HepG2 (cell line): ENCODE measurements at regions not wholly inside any gene's neighbourhood (a gene's known extent, or its start where the extent isn't known, plus 50 kb on each side); places are given as distances from the start of the nearest gene placed in this dataset.

Experiments
- ATM ChIP-seq: fragments of 450-650 bp; IDR thresholded peaks from 2 replicates; pipeline ENCODE4 v1.7.1; 2017; ENCODE audit warnings: mild to moderate bottlenecking, borderline replicate concordance
- CTCF ChIP-seq: sonication (generic); formaldehyde crosslinking; IDR thresholded peaks from 2 replicates; pipeline ENCODE4 v1.5.0; 2020; ENCODE audit warnings: mild to moderate bottlenecking, missing genetic modification reagents, moderate library complexity
- FLYWCH1 ChIP-seq: sonication (generic); formaldehyde crosslinking; IDR thresholded peaks from 2 replicates; pipeline ENCODE4 v1.8.1; 2023; ENCODE audit warnings: mild to moderate bottlenecking, missing genetic modification reagents
- MAFF ChIP-seq: IDR thresholded peaks from 2 replicates; pipeline ENCODE4 v1.6.1; 2011; ENCODE audit warnings: low read depth, low read length, improper control_type of control experiment
- POLR2A ChIP-seq, 2 experiments: IDR thresholded peaks; 2 replicates each; pipeline ENCODE4 v1.6.1; 2011; ENCODE audit warnings: low read depth in 2 of 2, low read length in 2 of 2, mild to moderate bottlenecking in 1 of 2, moderate library complexity in 1 of 2; ENCODE audit not compliant: insufficient read depth in 1 of 2
- POLR2AphosphoS2 ChIP-seq: IDR thresholded peaks from 2 replicates; pipeline ENCODE4 v1.6.1; 2011; ENCODE audit warnings: low read depth, low read length, improper control_type of control experiment
- PRDM10 ChIP-seq: sonication (generic); formaldehyde crosslinking; IDR thresholded peaks from 2 replicates; pipeline ENCODE4 v1.4.0; 2020; ENCODE audit warnings: low read depth, missing genetic modification reagents
- RFX5 ChIP-seq: IDR thresholded peaks from 2 replicates; pipeline ENCODE4 v1.6.1; 2011; ENCODE audit warnings: low read depth, low read length, improper control_type of control experiment
- RXRA ChIP-seq: sonication (generic); formaldehyde crosslinking; IDR thresholded peaks from 2 replicates; pipeline ENCODE4 v1.5.1; 2020; ENCODE audit warnings: missing genetic modification reagents
- TCF12 ChIP-seq, 2 experiments: fragments of 450-650 bp in 1 of 2; sonication (generic) in 1 of 2; formaldehyde crosslinking in 1 of 2; IDR thresholded peaks; 2 replicates each; pipeline versions ENCODE4 v1.6.1 to v1.8.0; 2017 to 2022; ENCODE audit warnings: antibody characterized with exemption in 1 of 2, mild to moderate bottlenecking in 1 of 2, missing genetic modification reagents in 1 of 2, moderate library complexity in 1 of 2
- YY1 ChIP-seq: IDR thresholded peaks from 2 replicates; pipeline ENCODE4 v1.6.1; 2011; ENCODE audit warnings: low read length, low read depth, moderate library complexity, mild to moderate bottlenecking; ENCODE audit not compliant: insufficient read depth, insufficient replicate concordance
- ZNF577 ChIP-seq: sonication (generic); formaldehyde crosslinking; IDR thresholded peaks from 2 replicates; pipeline ENCODE4 v1.4.0; 2020; ENCODE audit warnings: mild to moderate bottlenecking, low read depth, missing genetic modification reagents, borderline replicate concordance
- TF ChIP-seq, protein P1 (sequence below): sonication (generic); formaldehyde crosslinking; IDR thresholded peaks from 2 replicates; pipeline ENCODE4 v1.8.0; 2022; ENCODE audit warnings: missing genetic modification reagents, mild to moderate bottlenecking, inconsistent platforms, borderline replicate concordance
- TF ChIP-seq, protein P2 (sequence below): sonication (generic); formaldehyde crosslinking; IDR thresholded peaks from 2 replicates; pipeline ENCODE4 v1.4.0; 2020; ENCODE audit warnings: missing genetic modification reagents

- TF ChIP-seq CTCF (CRISPR knock-in tag) (no peak), ZNF577 (CRISPR knock-in tag) (no peak), FLYWCH1 (CRISPR knock-in tag) (no peak), RFX5 (no peak), ATM (no peak), POLR2A (IDR thresholded peaks at IDR 0.05; ENCODE audit: insufficient read depth in 1 of 2, low read depth in 2 of 2, low read length in 2 of 2) (no peak), RXRA (CRISPR knock-in tag) (no peak), TCF12 (IDR thresholded peaks at IDR 0.05) (no peak), TCF12 (CRISPR knock-in tag; IDR thresholded peaks at IDR 0.05) (no peak), PRDM10 (no peak), MAFF (no peak), POLR2AphosphoS2 (no peak), YY1 (no peak)
- TF ChIP-seq, protein P1, sequence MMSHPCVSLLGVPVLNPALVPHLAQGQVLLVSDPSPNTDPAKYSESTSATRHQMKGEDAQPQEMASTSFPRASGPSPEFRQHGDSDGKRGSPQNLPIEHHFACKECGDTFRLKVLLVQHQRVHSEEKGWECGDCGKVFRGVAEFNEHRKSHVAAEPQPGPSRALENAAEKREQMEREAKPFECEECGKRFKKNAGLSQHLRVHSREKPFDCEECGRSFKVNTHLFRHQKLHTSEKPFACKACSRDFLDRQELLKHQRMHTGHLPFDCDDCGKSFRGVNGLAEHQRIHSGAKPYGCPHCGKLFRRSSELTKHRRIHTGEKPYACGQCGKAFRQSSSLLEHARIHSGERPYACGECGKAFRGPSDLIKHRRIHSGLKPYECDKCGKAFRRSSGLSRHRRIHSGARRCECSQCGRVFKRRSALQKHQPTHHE = no peak
- TF ChIP-seq, protein P2, sequence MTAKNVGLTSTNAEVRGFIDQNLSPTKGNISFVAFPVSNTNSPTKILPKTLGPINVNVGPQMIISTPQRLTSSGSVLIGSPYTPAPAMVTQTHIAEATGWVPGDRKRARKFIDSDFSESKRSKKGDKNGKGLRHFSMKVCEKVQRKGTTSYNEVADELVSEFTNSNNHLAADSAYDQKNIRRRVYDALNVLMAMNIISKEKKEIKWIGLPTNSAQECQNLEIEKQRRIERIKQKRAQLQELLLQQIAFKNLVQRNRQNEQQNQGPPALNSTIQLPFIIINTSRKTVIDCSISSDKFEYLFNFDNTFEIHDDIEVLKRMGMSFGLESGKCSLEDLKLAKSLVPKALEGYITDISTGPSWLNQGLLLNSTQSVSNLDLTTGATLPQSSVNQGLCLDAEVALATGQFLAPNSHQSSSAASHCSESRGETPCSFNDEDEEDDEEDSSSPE (CRISPR knock-in tag) = no peak
These were observed 101.2 kb upstream of the FSHR start for GRCh38 chr2:49255409-49255971.
